Tibial nerve (tissue), 4 donors: ENCODE measurements at regions not wholly inside any gene's neighbourhood (a gene's known extent, or its start where the extent isn't known, plus 50 kb on each side); places are given as distances from the start of the nearest gene placed in this dataset.

Source experiments
- DNase-seq, 2 donors: peaks; one replicate each; pipeline ENCODE4 v3.0.0-alpha.2; 2019; ENCODE audit warnings: low spot score in 2 of 2
- H3K27ac ChIP-seq, 4 donors: fragments of 200-600 bp; sonication (generic) in 3 of 4; one replicate each; pipeline ENCODE4 v1.5.1; 2017 to 2019; ENCODE audit warnings: mild to moderate bottlenecking in 1 of 4
- H3K27me3 ChIP-seq, 2 donors: fragments of 200-600 bp; sonication (generic) in 1 of 2; one replicate each; pipeline versions ENCODE4 v1.5.1 to v1.6.0; 2017 to 2019
- H3K36me3 ChIP-seq, 3 donors: fragments of 200-600 bp; sonication (generic); one replicate each; pipeline ENCODE4 v1.5.1; 2018 to 2019
- H3K4me1 ChIP-seq, 4 donors: fragments of 200-600 bp; sonication (generic) in 3 of 4; one replicate each; pipeline ENCODE4 v1.5.1; 2017 to 2019
- H3K4me3 ChIP-seq, 4 donors: fragments of 200-600 bp; sonication (generic) in 3 of 4; one replicate each; pipeline ENCODE4 v1.5.1; 2017 to 2019; ENCODE audit warnings: mild to moderate bottlenecking in 1 of 4, moderate library complexity in 1 of 4
- H3K9me3 ChIP-seq, 4 donors: fragments of 200-600 bp; sonication (generic) in 3 of 4; one replicate each; pipeline ENCODE4 v1.5.1; 2017 to 2019
- CTCF ChIP-seq, 5 experiments: fragments of 200-600 bp in 3 of 5; fragments of 450-650 bp in 2 of 5; sonication (generic) in 3 of 5; IDR thresholded peaks; one replicate each; pipeline ENCODE4 v1.5.1; 2016 to 2019; ENCODE audit warnings: antibody characterized with exemption in 5 of 5, mild to moderate bottlenecking in 3 of 5, moderate library complexity in 2 of 5
- EP300 ChIP-seq, 2 donors: sonication (generic); formaldehyde crosslinking; IDR thresholded peaks; one replicate each; pipeline ENCODE4 v1.6.1; 2017; ENCODE audit warnings: antibody characterized with exemption in 2 of 2, mild to moderate bottlenecking in 1 of 2
- POLR2A ChIP-seq, 2 donors: fragments of 450-650 bp; IDR thresholded peaks; one replicate each; pipeline ENCODE4 v1.6.1; 2017; ENCODE audit warnings: antibody characterized with exemption in 2 of 2, mild to moderate bottlenecking in 2 of 2, moderate library complexity in 2 of 2
- WGBS, 2 donors: methylation state at CpG; one replicate each; pipeline ENCODE4 v1.1.5; 2018; 5-methylcytosine and 5-hydroxymethylcytosine counted together

- 68 to 71% methylated on average over 10 of the region's 10 CpGs for WGBS, 2 donors
- Histone ChIP-seq H3K4me1 (peaks cover 0 to 8% (median 0%) of the 10 kb centered on the region in 4 donors), H3K36me3 (no peaks in the 10 kb centered on the region), H3K27ac (no peak overlapping the region), H3K9me3 (no peaks in the 10 kb centered on the region), H3K4me3 (no peak overlapping the region), H3K27me3 (no peaks in the 10 kb centered on the region)
- TF ChIP-seq POLR2A (IDR thresholded peaks at IDR 0.05) (no peak), CTCF (IDR thresholded peaks at IDR 0.05) (no peak), EP300 (IDR thresholded peaks at IDR 0.05) (no peak)
- DNase-seq, result no peak
Measured at GRCh38 chr12:94793191-94793595, 142.8 kb upstream of the TMCC3 start.

GRCh38 chr12:94792693-94793092 lies 142.3 kb upstream of the TMCC3 start:
- TF ChIP-seq POLR2A (IDR thresholded peaks at IDR 0.05), result no peak
- no peak for TF ChIP-seq CTCF (IDR thresholded peaks at IDR 0.05)
- no peak for TF ChIP-seq EP300 (IDR thresholded peaks at IDR 0.05)
- Histone ChIP-seq H3K4me1 (peaks cover 0 to 8% (median 0%) of the 10 kb centered on the region in 4 donors), H3K9me3 (no peaks in the 10 kb centered on the region), H3K27ac (no peak overlapping the region), H3K27me3 (no peaks in the 10 kb centered on the region), H3K36me3 (no peaks in the 10 kb centered on the region), H3K4me3 (no peak overlapping the region)
- no peak for DNase-seq
- WGBS, 2 donors, result 56 to 58% methylated on average over 6 of the region's 6 CpGs

- no peak overlapping the region for H3K27ac ChIP-seq
- no peaks in the 10 kb centered on the region for H3K9me3 ChIP-seq
- peaks cover 0 to 8% (median 0%) of the 10 kb centered on the region in 4 donors for H3K4me1 ChIP-seq
- WGBS, 2 donors, result 92 to 95% methylated on average over 16 of the region's 16 CpGs
- no peak for DNase-seq
- no peaks in the 10 kb centered on the region for H3K27me3 ChIP-seq
- TF ChIP-seq POLR2A (IDR thresholded peaks at IDR 0.05) (no peak), EP300 (IDR thresholded peaks at IDR 0.05) (no peak), CTCF (IDR thresholded peaks at IDR 0.05) (no peak)
- H3K36me3 ChIP-seq, result no peaks in the 10 kb centered on the region
- H3K4me3 ChIP-seq, result no peak overlapping the region
Measured at GRCh38 chr12:94791933-94792332, 141.6 kb upstream of the TMCC3 start.

- no peaks in the 10 kb centered on the region for H3K9me3 ChIP-seq
- H3K27ac ChIP-seq, result no peak overlapping the region
- H3K27me3 ChIP-seq, result no peaks in the 10 kb centered on the region
- no peaks in the 10 kb centered on the region for H3K36me3 ChIP-seq
- DNase-seq, result no peak
- TF ChIP-seq EP300 (IDR thresholded peaks at IDR 0.05) (no peak), POLR2A (IDR thresholded peaks at IDR 0.05) (no peak), CTCF (IDR thresholded peaks at IDR 0.05) (no peak)
- H3K4me1 ChIP-seq, result peaks cover 0 to 8% (median 0%) of the 10 kb centered on the region in 4 donors
- H3K4me3 ChIP-seq, result no peak overlapping the region
- 69 to 80% methylated on average over 3 of the region's 3 CpGs for WGBS, 2 donors
Measured at GRCh38 chr12:94790825-94791224, 140.5 kb upstream of the TMCC3 start.

GRCh38 chr12:94790370-94790769 lies 140.0 kb upstream of the TMCC3 start:
- TF ChIP-seq EP300 (IDR thresholded peaks at IDR 0.05) (no peak), CTCF (IDR thresholded peaks at IDR 0.05) (no peak), POLR2A (IDR thresholded peaks at IDR 0.05) (no peak)
- no peaks in the 10 kb centered on the region for H3K9me3 ChIP-seq
- no peaks in the 10 kb centered on the region for H3K36me3 ChIP-seq
- no peaks in the 10 kb centered on the region for H3K27me3 ChIP-seq
- 74% methylated on average over 3 of the region's 3 CpGs for WGBS, 2 donors
- peaks cover 0 to 3% (median 0%) of the 10 kb centered on the region in 4 donors for H3K4me1 ChIP-seq
- no peak overlapping the region for H3K27ac ChIP-seq
- H3K4me3 ChIP-seq, result no peak overlapping the region
- no peak for DNase-seq
